A549 (cell line): ENCODE measurements at regions not wholly inside any gene's neighbourhood (a gene's known extent, or its start where the extent isn't known, plus 50 kb on each side); places are given as distances from the start of the nearest gene placed in this dataset.

Experiments used
- ATAC-seq, 2 experiments: fragments of 200-7000 bp in 1 of 2; fragments of >200 bp in 1 of 2; cut with Nextera tagmentation in 1 of 2; cut with Tn5 transposase in 1 of 2; 3 replicates each; pipeline versions ENCODE4 v1.8.0 to v1.9.1; 2018 to 2020; ENCODE audit warnings: mild to moderate bottlenecking in 1 of 2, moderate library complexity in 1 of 2
- CTCF ChIA-PET: fragments of 300-600 bp; sonication (Branson Sonifier 250); formaldehyde crosslinking; extraction: SDS; loops from one replicate; lab custom pipeline; 2021; ENCODE audit warnings: antibody characterized with exemption, inconsistent platforms; lab: Yijun Ruan, JAX
- POLR2A ChIA-PET: fragments of 350-600 bp; formaldehyde crosslinking; extraction: SDS; loops from one replicate; lab custom pipeline; 2021; ENCODE audit warnings: antibody characterized with exemption, inconsistent platforms; lab: Yijun Ruan, JAX
- DNase-seq, 2 experiments: peaks; one replicate each; pipeline versions ENCODE4 v3.0.0 to v3.0.0-alpha.2; 2011 to 2016; ENCODE audit warnings: low read depth in 1 of 2, low spot score in 1 of 2
- FAIRE-seq: peaks from 2 replicates; lab custom pipeline; 2011; peaks lifted over from hg19 to GRCh38; lab: Jason Lieb, UNC
- H3K27ac ChIP-seq, 2 experiments: fragments of >200 bp; sonication (Bioruptor Twin); formaldehyde crosslinking; 3 replicates each; pipeline ENCODE4 v1.5.1; 2016 to 2017
- H3K4me1 ChIP-seq: fragments of >200 bp; sonication (Bioruptor Twin); formaldehyde crosslinking; 3 replicates; pipeline ENCODE4 v1.6.1; 2016
- H3K4me2 ChIP-seq: fragments of >200 bp; sonication (Bioruptor Twin); formaldehyde crosslinking; 3 replicates; pipeline ENCODE4 v1.6.1; 2016
- H3K4me3 ChIP-seq: fragments of >200 bp; sonication (Bioruptor Twin); formaldehyde crosslinking; 3 replicates; pipeline ENCODE4 v1.5.1; 2016
- H3K9me3 ChIP-seq: fragments of >200 bp; sonication (Bioruptor Twin); formaldehyde crosslinking; 3 replicates; pipeline ENCODE4 v1.6.1; 2016
- ATOH8 ChIP-seq: fragments of 250-450 bp; sonication (Bioruptor Pico); IDR thresholded peaks from 2 replicates; pipeline ENCODE4 v1.5.0; 2020; ENCODE audit warnings: low read depth, mild to moderate bottlenecking, moderate library complexity
- CBX8 ChIP-seq: fragments of 200-600 bp; sonication (generic); IDR thresholded peaks from 2 replicates; pipeline ENCODE4 v1.6.1; 2016
- CEBPB ChIP-seq, 2 experiments: fragments of >200 bp in 1 of 2; sonication (Bioruptor Twin) in 1 of 2; formaldehyde crosslinking in 1 of 2; IDR thresholded peaks; 2 replicates each; pipeline ENCODE4 v1.6.1; 2012 to 2016
- EHMT2 ChIP-seq: fragments of 200-600 bp; sonication (generic); IDR thresholded peaks from 2 replicates; pipeline ENCODE4 v1.6.1; 2016; ENCODE audit warnings: antibody characterized with exemption, low read depth, mild to moderate bottlenecking, moderate library complexity
- EP300 ChIP-seq, 2 experiments: fragments of >200 bp; sonication (Bioruptor Twin); formaldehyde crosslinking; IDR thresholded peaks; 2 replicates in 1 of 2; 3 replicates in 1 of 2; pipeline ENCODE4 v1.6.1; 2016 to 2017
- FOSL2 ChIP-seq, 2 experiments: fragments of 450-650 bp in 1 of 2; fragments of >200 bp in 1 of 2; sonication (Bioruptor Twin) in 1 of 2; formaldehyde crosslinking; IDR thresholded peaks; 2 replicates each; pipeline versions ENCODE4 v1.5.0 to v1.6.1; 2016 to 2020; ENCODE audit warnings: mild to moderate bottlenecking in 1 of 2, moderate library complexity in 1 of 2
- FOXS1 ChIP-seq: fragments of 250-450 bp; sonication (Bioruptor Pico); IDR thresholded peaks from 2 replicates; pipeline ENCODE4 v1.5.0; 2020; ENCODE audit warnings: mild to moderate bottlenecking, moderate library complexity
- GATA3 ChIP-seq: IDR thresholded peaks from 2 replicates; pipeline ENCODE4 v1.6.1; 2012; ENCODE audit warnings: borderline replicate concordance
- HEYL ChIP-seq: fragments of 250-450 bp; sonication (Bioruptor Pico); IDR thresholded peaks from 2 replicates; pipeline ENCODE4 v1.8.0; 2021; ENCODE audit warnings: mild to moderate bottlenecking, moderate library complexity
- MYC ChIP-seq: IDR thresholded peaks from 2 replicates; pipeline ENCODE4 v1.6.1; 2012; ENCODE audit warnings: mild to moderate bottlenecking, inconsistent platforms, low read length, improper control_type of control experiment, borderline replicate concordance
- NPAS2 ChIP-seq: fragments of 250-450 bp; sonication (Bioruptor Pico); IDR thresholded peaks from 2 replicates; pipeline ENCODE4 v1.8.0; 2022; ENCODE audit warnings: mild to moderate bottlenecking, moderate library complexity, borderline replicate concordance
- NR3C1 ChIP-seq: fragments of >200 bp; sonication (Bioruptor Twin); formaldehyde crosslinking; IDR thresholded peaks from 3 replicates; pipeline ENCODE4 v1.6.1; 2017
- PBX3 ChIP-seq: IDR thresholded peaks from 2 replicates; pipeline ENCODE4 v1.6.1; 2012
- POLR2AphosphoS2 ChIP-seq: conservative IDR thresholded peaks from 2 replicates; pipeline ENCODE4 v1.6.1; 2012; ENCODE audit warnings: low read length, improper control_type of control experiment, inconsistent platforms
- RARB ChIP-seq: fragments of 250-450 bp; sonication (Bioruptor Pico); IDR thresholded peaks from 2 replicates; pipeline ENCODE4 v1.8.0; 2021; ENCODE audit warnings: mild to moderate bottlenecking, moderate library complexity
- RCOR1 ChIP-seq: fragments of 150-350 bp; IDR thresholded peaks from 2 replicates; pipeline ENCODE4 v1.6.1; 2014; ENCODE audit warnings: antibody characterized with exemption, low read length, low read depth
- TFCP2L1 ChIP-seq: fragments of 250-450 bp; sonication (Bioruptor Pico); IDR thresholded peaks from 2 replicates; pipeline ENCODE4 v1.5.0; 2021; ENCODE audit warnings: mild to moderate bottlenecking
- USF2 ChIP-seq: fragments of 450-650 bp; IDR thresholded peaks from 2 replicates; pipeline ENCODE4 v1.6.1; 2014; ENCODE audit warnings: antibody characterized with exemption
- ZFP36 ChIP-seq: fragments of 450-650 bp; IDR thresholded peaks from 2 replicates; pipeline ENCODE4 v1.6.1; 2014; ENCODE audit warnings: borderline replicate concordance; ENCODE audit not compliant: partially characterized antibody
- ZNF302 ChIP-seq: fragments of 250-450 bp; sonication (Bioruptor Pico); IDR thresholded peaks from 2 replicates; pipeline ENCODE4 v1.9.0; 2021; ENCODE audit warnings: inconsistent platforms, mild to moderate bottlenecking, moderate library complexity
- WGBS: methylation state at CpG from one replicate; pipeline ENCODE4 v1.1.6; 2017; ENCODE audit errors: missing lambda C conversion rate; 5-methylcytosine and 5-hydroxymethylcytosine counted together

- CTCF ChIA-PET = interaction anchor here (0.6 to 1.4 kb wide), 2 partner anchors 9 to 1166 kb away, joined by 3 to 6 read pairs; no protein-coding TSS in a partner anchor
- Histone ChIP-seq H3K9me3 (no peaks in the 10 kb centered on the region), H3K4me2 (no peak overlapping the region), H3K4me3 (no peak overlapping the region), H3K27ac (no peak overlapping the region), H3K4me1 (peaks cover 8% of the 10 kb centered on the region; the same call in 2 of the 3 replicates)
- 85% methylated on average over 8 of the region's 8 CpGs for WGBS
- no peak for ATAC-seq
- POLR2A ChIA-PET = no interaction called here
- DNase-seq = no peak
- TF ChIP-seq TFCP2L1 (CRISPR knock-in tag) (no peak), PBX3 (no peak), USF2 (no peak), RARB (CRISPR knock-in tag) (no peak), FOXS1 (CRISPR knock-in tag) (no peak), ZFP36 (no peak), NR3C1 (no peak), NPAS2 (CRISPR knock-in tag) (no peak)
- no peak for FAIRE-seq
These were observed 87.6 kb upstream of the NEBL start for GRCh38 chr10:20984662-20985061.

- no peak overlapping the region for H3K4me3 ChIP-seq
- H3K4me1 ChIP-seq = peaks cover 8% of the 10 kb centered on the region; the same call in 2 of the 3 replicates
- POLR2A ChIA-PET = no interaction called here
- ATAC-seq (no peak), FAIRE-seq (no peak), DNase-seq (no peak)
- no peak overlapping the region for H3K27ac ChIP-seq
- no peaks in the 10 kb centered on the region for H3K9me3 ChIP-seq
- CTCF ChIA-PET = no interaction called here
- 86% methylated on average over 2 of the region's 2 CpGs for WGBS
- TF ChIP-seq EP300 (IDR thresholded peaks at IDR 0.05) (no peak), CBX8 (no peak), POLR2AphosphoS2 (no peak), ATOH8 (CRISPR knock-in tag) (no peak), GATA3 (no peak), FOSL2 (IDR thresholded peaks at IDR 0.05) (no peak), FOSL2 (CRISPR knock-in tag; IDR thresholded peaks at IDR 0.05) (no peak), RCOR1 (no peak), HEYL (no peak), CEBPB (IDR thresholded peaks at IDR 0.05) (no peak), EHMT2 (no peak)
- no peak overlapping the region for H3K4me2 ChIP-seq
These were observed 84.4 kb upstream of the NEBL start for GRCh38 chr10:20981419-20981953.

GRCh38 chr10:20978617-20979016 is 81.5 kb upstream of the NEBL start:
- no peak for DNase-seq
- WGBS = 80% methylated on average over 5 of the region's 5 CpGs
- no peak for ATAC-seq
- no peaks in the 10 kb centered on the region for H3K9me3 ChIP-seq
- H3K4me2 ChIP-seq = no peak overlapping the region
- no peaks in the 10 kb centered on the region for H3K4me1 ChIP-seq
- TF ChIP-seq ZNF302 (CRISPR knock-in tag) (no peak), POLR2AphosphoS2 (no peak), MYC (no peak)
- H3K27ac ChIP-seq = no peak overlapping the region
- ChIA-PET POLR2A (no interaction called here), CTCF (interaction anchor here (0.8 kb wide), 1 partner anchor 9 kb away, joined by 4 read pairs; no protein-coding TSS in a partner anchor)
- no peak overlapping the region for H3K4me3 ChIP-seq
- FAIRE-seq = no peak
